Ishikawa (cell line): ENCODE measurements at regions not wholly inside any gene's neighbourhood (a gene's known extent, or its start where the extent isn't known, plus 50 kb on each side); places are given as distances from the start of the nearest gene placed in this dataset.

Experiments used
- CEBPB ChIP-seq: IDR thresholded peaks from 2 replicates; pipeline ENCODE4 v1.6.1; 2012
- CREB1 ChIP-seq: IDR thresholded peaks from 2 replicates; pipeline ENCODE4 v1.6.1; 2012; ENCODE audit warnings: low read depth
- EGR1 ChIP-seq: IDR thresholded peaks from 2 replicates; pipeline ENCODE4 v1.6.1; 2012
- EP300 ChIP-seq: IDR thresholded peaks from 2 replicates; pipeline ENCODE4 v1.6.1; 2012; ENCODE audit warnings: borderline replicate concordance
- FOXM1 ChIP-seq: IDR thresholded peaks from 2 replicates; pipeline ENCODE4 v1.6.1; 2012; ENCODE audit warnings: low read depth, borderline replicate concordance
- NFIC ChIP-seq: IDR thresholded peaks from 2 replicates; pipeline ENCODE4 v1.6.1; 2012
- RAD21 ChIP-seq: IDR thresholded peaks from 2 replicates; pipeline ENCODE4 v1.6.1; 2012; ENCODE audit warnings: low read depth
- TAF1 ChIP-seq: IDR thresholded peaks from 2 replicates; pipeline ENCODE4 v1.6.1; 2012; ENCODE audit warnings: low read depth, mild to moderate bottlenecking
- TCF12 ChIP-seq: IDR thresholded peaks from 2 replicates; pipeline ENCODE4 v1.6.1; 2012; ENCODE audit warnings: low read depth
- TEAD4 ChIP-seq: IDR thresholded peaks from 2 replicates; pipeline ENCODE4 v1.6.1; 2012
- YY1 ChIP-seq: IDR thresholded peaks from 2 replicates; pipeline ENCODE4 v1.6.1; 2012; ENCODE audit warnings: low read depth
- ZBTB7A ChIP-seq: IDR thresholded peaks from 2 replicates; pipeline ENCODE4 v1.6.1; 2012; ENCODE audit warnings: low read depth
- TF ChIP-seq, protein P1 (sequence below): IDR thresholded peaks from 2 replicates; pipeline ENCODE4 v1.6.1; 2012
- TF ChIP-seq, protein P2 (sequence below): IDR thresholded peaks from 2 replicates; pipeline ENCODE4 v1.6.1; 2012; ENCODE audit warnings: low read depth, mild to moderate bottlenecking
- TF ChIP-seq, protein P3 (sequence below): IDR thresholded peaks from 2 replicates; pipeline ENCODE4 v1.6.1; 2012

DNA sequence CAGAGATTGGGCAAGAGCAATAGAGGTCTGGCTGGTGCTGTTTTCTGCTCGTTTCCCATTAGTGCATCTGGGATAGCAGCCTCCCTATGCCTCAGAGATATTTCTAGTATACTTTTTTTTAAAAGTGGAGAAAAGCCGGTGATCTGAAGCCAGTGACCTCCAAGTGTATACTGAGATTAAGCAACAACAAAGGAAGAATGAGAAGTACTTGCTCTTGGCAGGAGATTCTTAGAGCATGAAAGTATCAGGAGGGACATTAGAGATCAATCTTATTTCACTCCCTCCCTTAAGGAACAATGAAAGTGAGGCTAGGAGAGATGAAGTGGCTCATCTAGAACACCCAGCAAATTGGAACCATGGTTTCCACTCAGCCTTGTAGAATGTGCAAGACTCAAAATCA, 423.3 kb downstream of the SOX2 start:
- TF ChIP-seq FOXM1 = no peak
- TF ChIP-seq ZBTB7A = no peak
- TF ChIP-seq RAD21 = no peak
- no peak for TF ChIP-seq CEBPB
- no peak for TF ChIP-seq EP300
- TF ChIP-seq, protein P1, sequence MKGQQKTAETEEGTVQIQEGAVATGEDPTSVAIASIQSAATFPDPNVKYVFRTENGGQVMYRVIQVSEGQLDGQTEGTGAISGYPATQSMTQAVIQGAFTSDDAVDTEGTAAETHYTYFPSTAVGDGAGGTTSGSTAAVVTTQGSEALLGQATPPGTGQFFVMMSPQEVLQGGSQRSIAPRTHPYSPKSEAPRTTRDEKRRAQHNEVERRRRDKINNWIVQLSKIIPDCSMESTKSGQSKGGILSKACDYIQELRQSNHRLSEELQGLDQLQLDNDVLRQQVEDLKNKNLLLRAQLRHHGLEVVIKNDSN = no peak
- TF ChIP-seq, protein P2, sequence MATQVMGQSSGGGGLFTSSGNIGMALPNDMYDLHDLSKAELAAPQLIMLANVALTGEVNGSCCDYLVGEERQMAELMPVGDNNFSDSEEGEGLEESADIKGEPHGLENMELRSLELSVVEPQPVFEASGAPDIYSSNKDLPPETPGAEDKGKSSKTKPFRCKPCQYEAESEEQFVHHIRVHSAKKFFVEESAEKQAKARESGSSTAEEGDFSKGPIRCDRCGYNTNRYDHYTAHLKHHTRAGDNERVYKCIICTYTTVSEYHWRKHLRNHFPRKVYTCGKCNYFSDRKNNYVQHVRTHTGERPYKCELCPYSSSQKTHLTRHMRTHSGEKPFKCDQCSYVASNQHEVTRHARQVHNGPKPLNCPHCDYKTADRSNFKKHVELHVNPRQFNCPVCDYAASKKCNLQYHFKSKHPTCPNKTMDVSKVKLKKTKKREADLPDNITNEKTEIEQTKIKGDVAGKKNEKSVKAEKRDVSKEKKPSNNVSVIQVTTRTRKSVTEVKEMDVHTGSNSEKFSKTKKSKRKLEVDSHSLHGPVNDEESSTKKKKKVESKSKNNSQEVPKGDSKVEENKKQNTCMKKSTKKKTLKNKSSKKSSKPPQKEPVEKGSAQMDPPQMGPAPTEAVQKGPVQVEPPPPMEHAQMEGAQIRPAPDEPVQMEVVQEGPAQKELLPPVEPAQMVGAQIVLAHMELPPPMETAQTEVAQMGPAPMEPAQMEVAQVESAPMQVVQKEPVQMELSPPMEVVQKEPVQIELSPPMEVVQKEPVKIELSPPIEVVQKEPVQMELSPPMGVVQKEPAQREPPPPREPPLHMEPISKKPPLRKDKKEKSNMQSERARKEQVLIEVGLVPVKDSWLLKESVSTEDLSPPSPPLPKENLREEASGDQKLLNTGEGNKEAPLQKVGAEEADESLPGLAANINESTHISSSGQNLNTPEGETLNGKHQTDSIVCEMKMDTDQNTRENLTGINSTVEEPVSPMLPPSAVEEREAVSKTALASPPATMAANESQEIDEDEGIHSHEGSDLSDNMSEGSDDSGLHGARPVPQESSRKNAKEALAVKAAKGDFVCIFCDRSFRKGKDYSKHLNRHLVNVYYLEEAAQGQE = no peak
- TF ChIP-seq TAF1 = no peak
- TF ChIP-seq, protein P3, sequence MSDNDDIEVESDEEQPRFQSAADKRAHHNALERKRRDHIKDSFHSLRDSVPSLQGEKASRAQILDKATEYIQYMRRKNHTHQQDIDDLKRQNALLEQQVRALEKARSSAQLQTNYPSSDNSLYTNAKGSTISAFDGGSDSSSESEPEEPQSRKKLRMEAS = no peak
- TF ChIP-seq NFIC = no peak
- TF ChIP-seq CREB1 = no peak
- no peak for TF ChIP-seq YY1
- TF ChIP-seq TCF12 = no peak
- TF ChIP-seq TEAD4 = no peak
- TF ChIP-seq EGR1 = no peak

DNA sequence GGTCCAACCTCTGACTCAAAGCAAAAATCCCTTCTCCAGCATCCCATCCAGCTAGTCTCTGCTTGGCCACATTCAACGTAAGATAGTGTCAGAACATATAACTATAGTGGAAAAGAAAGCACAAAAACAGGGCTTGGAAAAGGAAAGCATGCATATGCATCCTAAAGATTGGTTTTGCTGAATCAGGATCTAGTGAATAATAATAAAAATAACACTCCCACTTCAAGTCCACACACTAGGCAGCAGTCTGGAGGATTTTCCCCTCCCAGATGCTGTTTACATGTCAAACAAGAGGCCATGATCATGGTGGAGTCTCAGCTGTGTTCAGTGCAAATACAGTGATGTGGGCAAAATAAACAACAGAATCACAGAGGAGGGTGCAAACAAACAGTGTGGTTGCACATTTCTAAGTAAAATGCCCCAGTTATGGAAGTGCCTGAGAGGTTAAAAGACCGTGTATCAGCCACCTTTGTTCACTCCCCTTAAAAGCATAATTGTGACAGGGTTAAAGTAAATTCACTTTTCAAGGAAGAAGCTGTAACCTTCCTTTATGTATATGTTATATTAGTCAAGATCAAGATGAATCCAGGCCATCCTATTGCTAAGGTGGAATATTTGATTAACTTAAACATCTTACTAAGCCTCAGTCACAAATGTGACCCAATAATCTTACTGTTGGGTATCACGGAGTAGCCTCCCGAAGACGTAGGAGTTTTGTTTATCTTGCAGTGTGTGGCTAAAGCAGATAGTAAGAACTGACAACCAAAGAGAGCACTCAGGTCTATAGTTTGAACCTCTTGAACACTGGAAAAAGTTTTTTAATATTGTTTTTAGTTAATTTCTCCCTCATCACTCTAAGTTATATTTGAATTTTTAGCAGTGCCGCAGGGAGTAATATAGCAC, 424.5 kb downstream of the SOX2 start:
- TF ChIP-seq CEBPB (no peak), NFIC (no peak), ZBTB7A (no peak), FOXM1 (no peak), TEAD4 (no peak), EGR1 (no peak)
- TF ChIP-seq, protein P1 = no peak
- TF ChIP-seq, protein P3 = no peak
- TF ChIP-seq, protein P2 = no peak

DNA sequence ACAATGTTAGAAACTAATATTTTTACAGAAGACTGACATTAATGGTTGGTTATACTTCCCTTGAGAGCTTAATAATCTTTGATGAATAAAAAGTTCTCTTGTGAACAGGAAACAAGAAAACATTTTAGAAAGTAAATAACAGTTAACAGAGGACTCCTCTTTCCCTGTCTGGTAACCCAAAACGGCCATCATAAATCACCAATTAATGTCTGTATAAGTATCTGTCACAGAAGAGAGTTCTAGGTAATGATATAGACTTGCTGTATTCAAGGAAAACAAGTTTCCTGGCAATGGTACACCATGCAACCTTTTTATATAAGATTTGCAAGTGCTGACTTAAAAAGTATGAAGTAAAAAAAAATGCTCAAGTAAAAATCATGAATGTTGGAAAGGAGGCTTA, 426.7 kb downstream of the SOX2 start:
- TF ChIP-seq TAF1 = no peak
- no peak for TF ChIP-seq TCF12
- no peak for TF ChIP-seq CEBPB
- no peak for TF ChIP-seq EP300
- TF ChIP-seq, protein P2 = no peak
- no peak for TF ChIP-seq EGR1
- no peak for TF ChIP-seq CREB1
- no peak for TF ChIP-seq TEAD4

DNA sequence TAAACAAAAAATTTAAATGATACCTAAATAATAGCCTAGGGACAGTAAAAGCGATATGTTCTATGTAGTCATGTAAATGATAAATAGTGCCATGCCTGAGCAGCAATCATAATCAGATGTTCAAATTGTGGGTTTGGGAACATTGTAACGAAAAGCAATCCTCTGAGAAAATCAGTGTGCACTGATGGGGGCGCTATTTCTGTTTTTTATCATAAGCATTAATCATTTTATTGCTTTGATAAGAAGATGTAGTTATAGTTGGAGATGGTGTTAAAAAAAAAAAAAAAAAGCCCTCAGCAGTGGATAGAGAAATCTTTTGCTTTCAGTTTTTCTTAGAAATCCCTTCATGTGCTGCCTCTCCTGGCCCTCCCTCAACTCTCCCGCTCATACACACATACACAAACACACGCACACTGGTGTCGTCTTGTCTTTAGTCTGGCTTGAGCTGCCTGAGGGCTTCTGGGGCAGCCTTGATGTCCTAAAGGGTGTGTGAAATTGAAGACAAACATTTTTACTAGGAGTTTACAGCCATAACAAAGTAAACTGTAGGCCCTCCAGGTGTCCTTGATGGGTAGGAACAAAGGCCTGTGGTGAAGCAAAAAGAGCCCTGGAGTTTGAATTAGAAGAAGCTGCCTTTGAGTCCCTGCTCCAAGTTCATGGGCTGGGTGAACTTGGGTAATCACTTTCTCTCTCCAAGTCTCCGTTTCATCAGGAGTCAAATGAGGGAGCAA, 428.1 kb downstream of the SOX2 start:
- TF ChIP-seq CREB1 (no peak), EP300 (no peak), FOXM1 (no peak), RAD21 (no peak), EGR1 (no peak), CEBPB (no peak), NFIC (no peak), TCF12 (no peak), ZBTB7A (no peak), YY1 (no peak), TAF1 (no peak), TEAD4 (no peak)
- TF ChIP-seq, protein P1 = no peak
- TF ChIP-seq, protein P3 = no peak
- TF ChIP-seq, protein P2 = no peak
